ENCODE measurements at regions not wholly inside any gene's neighbourhood (a gene's known extent, or its start where the extent isn't known, plus 50 kb on each side); places are given as distances from the start of the nearest gene placed in this dataset.

GRCh38 chr2:78034706-78035105, 512.5 kb upstream of the LRRTM4 start:
- no peak for DNase-seq

- DNase-seq = no peak
Observed at GRCh38 chr2:78035804-78036203, 513.6 kb upstream of the LRRTM4 start.

- no peak for DNase-seq
Observed at GRCh38 chr2:78051480-78051879, 529.3 kb upstream of the LRRTM4 start.

- DNase-seq = no peak
Observed at GRCh38 chr2:78056976-78057375, 534.8 kb upstream of the LRRTM4 start.

GRCh38 chr2:78061301-78061700, 539.1 kb upstream of the LRRTM4 start:
- DNase-seq = no peak

GRCh38 chr2:78061732-78062131, 539.6 kb upstream of the LRRTM4 start:
- DNase-seq = no peak

- no peak for DNase-seq
Observed at GRCh38 chr2:78063246-78064020, 541.3 kb upstream of the LRRTM4 start.

GRCh38 chr2:78065366-78065765, 543.2 kb upstream of the LRRTM4 start:
- no peak for DNase-seq

GRCh38 chr2:78068808-78069207, 546.6 kb upstream of the LRRTM4 start:
- no peak for DNase-seq

- DNase-seq = no peak
Observed at GRCh38 chr2:78070693-78071092, 548.5 kb upstream of the LRRTM4 start.

- DNase-seq = no peak
Observed at GRCh38 chr2:78077633-78078032, 555.5 kb upstream of the LRRTM4 start.

GRCh38 chr2:78082555-78082954, 560.4 kb upstream of the LRRTM4 start:
- no peak for DNase-seq

- no peak for DNase-seq
Observed at GRCh38 chr2:78093436-78093835, 571.3 kb upstream of the LRRTM4 start.

GRCh38 chr2:78109272-78109671, 587.1 kb upstream of the LRRTM4 start:
- no peak for DNase-seq

GRCh38 chr2:78115291-78115690, 593.1 kb upstream of the LRRTM4 start:
- no peak for DNase-seq

- DNase-seq = no peak
Observed at GRCh38 chr2:78118037-78118436, 595.9 kb upstream of the LRRTM4 start.

GRCh38 chr2:78120275-78120674, 598.1 kb upstream of the LRRTM4 start:
- DNase-seq = no peak

- DNase-seq = no peak
Observed at GRCh38 chr2:78125042-78125441, 602.9 kb upstream of the LRRTM4 start.

- no peak for DNase-seq
Observed at GRCh38 chr2:78127424-78127823, 605.2 kb upstream of the LRRTM4 start.

GRCh38 chr2:78132391-78133370, 610.5 kb upstream of the LRRTM4 start:
- DNase-seq = no peak

- no peak for DNase-seq
Observed at GRCh38 chr2:78145395-78145996, 623.3 kb upstream of the LRRTM4 start.

GRCh38 chr2:78145997-78146722, 624.0 kb upstream of the LRRTM4 start:
- no peak for DNase-seq

- DNase-seq = no peak
Observed at GRCh38 chr2:78147466-78147865, 625.3 kb upstream of the LRRTM4 start.
